K562 (cell line): ENCODE measurements at regions not wholly inside any gene's neighbourhood (a gene's known extent, or its start where the extent isn't known, plus 50 kb on each side); places are given as distances from the start of the nearest gene placed in this dataset.

ENCODE experiments used
- ATAC-seq: fragments of 200-7000 bp; cut with Tn5 transposase; 3 replicates; pipeline ENCODE4 v1.9.1; 2020; ENCODE audit warnings: moderate library complexity
- BruUV-seq: library from RNA; stranded (reverse); fragments of 400-500 nt; replicated peaks from 2 replicates; lab custom pipeline; 2021; lab: Mats Ljungman, UMichigan
- CTCF ChIA-PET: fragments of 300-600 bp; formaldehyde crosslinking; extraction: SDS; loops from one replicate; lab custom pipeline; 2021; ENCODE audit warnings: low intra/inter-chr PET ratio; lab: Yijun Ruan, JAX
- POLR2A ChIA-PET: fragments of 300-600, 350-650 bp; sonication (Branson Sonifier 250); formaldehyde crosslinking; extraction: SDS; loops from one replicate; lab custom pipeline; 2021; ENCODE audit warnings: antibody characterized with exemption, inconsistent platforms; lab: Yijun Ruan, JAX
- DNase-seq, 4 experiments: peaks; one replicate each; pipeline versions ENCODE4 v3.0.0 to v3.0.0-alpha.2; 2011 to 2018; ENCODE audit warnings: low spot score in 3 of 4, mixed read lengths in 3 of 4; ENCODE audit errors: extremely low read depth in 1 of 4
- FAIRE-seq: peaks from 2 replicates; lab custom pipeline; 2011; peaks lifted over from hg19 to GRCh38; lab: Jason Lieb, UNC
- H2AFZ ChIP-seq: 2 replicates; pipeline ENCODE4 v1.6.0; 2011; ENCODE audit warnings: low read depth, low read length, control low read depth, inconsistent platforms
- H3K27ac ChIP-seq: fragments of 200-600 bp; 3 replicates; pipeline ENCODE4 v1.8.0; 2011; ENCODE audit warnings: low read depth, mild to moderate bottlenecking, control low read depth, inconsistent platforms, low read length, moderate library complexity, mixed read lengths; ENCODE audit errors: extremely low read depth
- H3K27me3 ChIP-seq, 2 experiments: fragments of 300-600 bp in 1 of 2; 2 replicates in 1 of 2; 3 replicates in 1 of 2; pipeline versions ENCODE4 v1.6.0 to v1.8.0; 2011; ENCODE audit warnings: inconsistent platforms in 2 of 2, low read length in 2 of 2, mild to moderate bottlenecking in 1 of 2, mixed read lengths in 1 of 2, moderate library complexity in 1 of 2; ENCODE audit not compliant: control insufficient read depth in 2 of 2, insufficient read depth in 2 of 2
- H3K36me3 ChIP-seq: fragments of 300-600 bp; 3 replicates; pipeline ENCODE4 v1.8.0; 2011; ENCODE audit warnings: mild to moderate bottlenecking, low read length, inconsistent platforms; ENCODE audit not compliant: control insufficient read depth, insufficient read depth
- H3K4me1 ChIP-seq, 2 experiments: fragments of 200-600 bp in 1 of 2; replicated peaks in 1 of 2; 2 replicates in 1 of 2; 3 replicates in 1 of 2; pipeline versions ENCODE4 v1.5.1 to v1.8.0; 2011; ENCODE audit warnings: inconsistent platforms in 2 of 2, low read length in 2 of 2, mild to moderate bottlenecking in 1 of 2, mixed read lengths in 1 of 2, moderate library complexity in 1 of 2; ENCODE audit not compliant: control insufficient read depth in 2 of 2, insufficient read depth in 2 of 2
- H3K4me2 ChIP-seq: 2 replicates; pipeline ENCODE4 v1.6.1; 2011; ENCODE audit warnings: low read length, control low read depth, inconsistent platforms, mixed read lengths; ENCODE audit not compliant: insufficient read depth
- H3K4me3 ChIP-seq: fragments of 200-600 bp; sonication (generic), shearing (Covaris generic); 2 replicates; pipeline ENCODE4 v1.5.1; 2016; ENCODE audit warnings: control low read depth, inconsistent platforms
- H3K79me2 ChIP-seq: fragments of 200-600 bp; 3 replicates; pipeline ENCODE4 v1.8.0; 2011; ENCODE audit warnings: low read length, inconsistent platforms; ENCODE audit not compliant: control insufficient read depth, insufficient read depth
- H3K9ac ChIP-seq, 2 experiments: 2 replicates each; pipeline versions ENCODE4 v1.6.0 to v1.6.1; 2011; ENCODE audit warnings: low read depth in 2 of 2, low read length in 2 of 2, control low read depth in 1 of 2, inconsistent platforms in 1 of 2, mild to moderate bottlenecking in 1 of 2, mixed read lengths in 1 of 2; ENCODE audit not compliant: insufficient read depth in 1 of 2
- H3K9me1 ChIP-seq: one replicate; pipeline ENCODE4 v1.6.0; 2011; ENCODE audit warnings: inconsistent platforms, mild to moderate bottlenecking, low read length, moderate library complexity; ENCODE audit not compliant: control insufficient read depth, insufficient read depth
- H3K9me3 ChIP-seq: replicated peaks from 2 replicates; pipeline ENCODE4 v1.5.1; 2011; ENCODE audit warnings: low read depth, low read length, inconsistent platforms; ENCODE audit not compliant: control insufficient read depth, insufficient read depth
- H4K20me1 ChIP-seq: replicated peaks from 2 replicates; pipeline ENCODE4 v1.6.1; 2011; ENCODE audit warnings: low read length, inconsistent platforms, mixed read lengths; ENCODE audit not compliant: control insufficient read depth, insufficient read depth
- ARID1B ChIP-seq: fragments of 450-650 bp; IDR thresholded peaks from 2 replicates; pipeline ENCODE4 v1.6.1; 2016; ENCODE audit warnings: antibody characterized with exemption, mild to moderate bottlenecking, inconsistent platforms
- CBFA2T3 ChIP-seq: fragments of 450-650 bp; IDR thresholded peaks from 2 replicates; pipeline ENCODE4 v1.6.1; 2017
- CTCF ChIP-seq, 3 experiments: IDR thresholded peaks in 2 of 3; conservative IDR thresholded peaks in 1 of 3; 2 replicates each; pipeline ENCODE4 v1.5.1; 2011 to 2012; ENCODE audit warnings: low read length in 3 of 3, mild to moderate bottlenecking in 3 of 3, control low read depth in 2 of 3, improper control_type of control experiment in 1 of 3, inconsistent platforms in 1 of 3, low read depth in 1 of 3, mixed read lengths in 1 of 3, moderate library complexity in 1 of 3; ENCODE audit not compliant: insufficient read depth in 2 of 3
- GTF2E2 ChIP-seq: fragments of 200-800 bp; sonication (Bioruptor generic); IDR thresholded peaks from 2 replicates; pipeline ENCODE4 v1.6.1; 2016; ENCODE audit warnings: missing genetic modification characterization, missing compliant biosample characterization
- HDAC2 ChIP-seq: fragments of 450-650 bp; IDR thresholded peaks from 2 replicates; pipeline ENCODE4 v1.6.1; 2016; ENCODE audit warnings: mild to moderate bottlenecking
- HMBOX1 ChIP-seq: sonication (generic); IDR thresholded peaks from 2 replicates; pipeline ENCODE4 v1.6.1; 2016
- KDM5B ChIP-seq: fragments of 200-600 bp; sonication (generic); IDR thresholded peaks from 2 replicates; pipeline ENCODE4 v1.6.1; 2012; ENCODE audit warnings: low read depth, mild to moderate bottlenecking, moderate library complexity, low read length, control low read depth, inconsistent platforms; ENCODE audit not compliant: insufficient replicate concordance
- NR2C1 ChIP-seq, 2 experiments: fragments of 450-650 bp; IDR thresholded peaks; 2 replicates each; pipeline ENCODE4 v1.6.1; 2017; ENCODE audit warnings: mild to moderate bottlenecking in 2 of 2, antibody characterized with exemption in 1 of 2, inconsistent platforms in 1 of 2, missing compliant biosample characterization in 1 of 2, missing genetic modification characterization in 1 of 2
- NR2C2 ChIP-seq, 2 experiments: fragments of 200-800 bp in 1 of 2; sonication (Bioruptor generic) in 1 of 2; sonication (generic) in 1 of 2; formaldehyde crosslinking in 1 of 2; IDR thresholded peaks; 2 replicates each; pipeline versions ENCODE4 v1.6.1 to v1.8.0; 2016 to 2022; ENCODE audit warnings: mild to moderate bottlenecking in 1 of 2, missing compliant biosample characterization in 1 of 2, missing genetic modification characterization in 1 of 2, missing genetic modification reagents in 1 of 2
- SIN3A ChIP-seq, 2 experiments: fragments of 150-350 bp in 1 of 2; IDR thresholded peaks; 2 replicates each; pipeline ENCODE4 v1.6.1; 2011 to 2016; ENCODE audit warnings: borderline replicate concordance in 2 of 2, low read depth in 2 of 2, low read length in 2 of 2, mild to moderate bottlenecking in 2 of 2, moderate library complexity in 2 of 2; ENCODE audit not compliant: control insufficient read depth in 1 of 2
- SLC30A9 ChIP-seq: fragments of 250-450 bp; sonication (Bioruptor Pico); IDR thresholded peaks from 2 replicates; pipeline ENCODE4 v1.8.0; 2022; ENCODE audit warnings: mild to moderate bottlenecking, moderate library complexity
- SMAD4 ChIP-seq: fragments of 250-450 bp; sonication (Bioruptor Pico); conservative IDR thresholded peaks from 2 replicates; pipeline ENCODE4 v1.8.0; 2021; ENCODE audit warnings: inconsistent platforms, mild to moderate bottlenecking, moderate library complexity
- STAT5A ChIP-seq: IDR thresholded peaks from 2 replicates; pipeline ENCODE4 v1.6.1; 2012; ENCODE audit warnings: low read length, inconsistent platforms, borderline replicate concordance
- TCF3 ChIP-seq: sonication (generic); formaldehyde crosslinking; IDR thresholded peaks from 2 replicates; pipeline ENCODE4 v1.4.0; 2020; ENCODE audit warnings: mild to moderate bottlenecking, missing genetic modification reagents
- TEAD1 ChIP-seq, 2 experiments: fragments of 450-650 bp in 1 of 2; sonication (generic) in 1 of 2; formaldehyde crosslinking; IDR thresholded peaks; 2 replicates each; pipeline versions ENCODE4 v1.4.0 to v1.8.0; 2020 to 2022; ENCODE audit warnings: mild to moderate bottlenecking in 2 of 2, missing genetic modification reagents in 1 of 2
- TEAD4 ChIP-seq, 2 experiments: sonication (generic) in 1 of 2; formaldehyde crosslinking in 1 of 2; IDR thresholded peaks; 2 replicates each; pipeline versions ENCODE4 v1.6.1 to v1.8.0; 2012 to 2022; ENCODE audit warnings: borderline replicate concordance in 1 of 2, inconsistent platforms in 1 of 2, low read length in 1 of 2, mild to moderate bottlenecking in 1 of 2, missing genetic modification reagents in 1 of 2
- ZKSCAN1 ChIP-seq: fragments of 150-350 bp; IDR thresholded peaks from 2 replicates; pipeline ENCODE4 v1.6.1; 2016; ENCODE audit warnings: low read depth, low read length
- WGBS: fragments of 100-300 bp; shearing (Covaris generic); methylation state at CpG from one replicate; pipeline ENCODE4 v1.1.6; 2016; ENCODE audit warnings: low coverage, mixed read lengths; ENCODE audit not compliant: insufficient coverage; ENCODE audit errors: missing lambda C conversion rate; 5-methylcytosine and 5-hydroxymethylcytosine counted together
- in situ Hi-C: fragments of 300-500 bp; cut with MboI; formaldehyde crosslinking; loops from 4 replicates; pipeline ENCODE4 v1.15.0; 2018; ENCODE audit warnings: inconsistent platforms, mixed read lengths
- intact Hi-C: fragments of 100-400 bp; cut with micrococcal nuclease; formaldehyde crosslinking; loops from 2 replicates; pipeline ENCODE4 v1.14.2; 2022

- Histone ChIP-seq H3K9ac (no peak overlapping the region), H4K20me1 (no peaks in the 10 kb centered on the region), H3K36me3 (no peaks in the 10 kb centered on the region), H3K4me2 (no peak overlapping the region), H3K9me3 (no peaks in the 10 kb centered on the region), H3K27me3 (no peaks in the 10 kb centered on the region), H3K4me3 (no peak overlapping the region), H2AFZ (no peak overlapping the region), H3K4me1 (peaks cover 0 to 21% of the 10 kb centered on the region in 2 experiments; a peak in 4 of 5 replicates), H3K27ac (no peak overlapping the region), H3K79me2 (no peaks in the 10 kb centered on the region), H3K9me1 (no peaks in the 10 kb centered on the region)
- in situ Hi-C loops (no loop called here), intact Hi-C loops (no loop called here)
- CTCF ChIA-PET, result no interaction called here
- ATAC-seq, result peak; percentile 61
- WGBS, result 13% methylated on average over 8 of the region's 8 CpGs
- no TSS peak for BruUV-seq
- peak in 1 of 4 experiments; percentile 16 for DNase-seq
- POLR2A ChIA-PET, result interaction anchor here (1.1 kb wide), 1 partner anchor 16 kb away, joined by 3 read pairs; no protein-coding TSS in a partner anchor
- no peak for FAIRE-seq
- peak; percentile 40; the same call in 1 of the 2 replicates for TF ChIP-seq SMAD4 (CRISPR knock-in tag)
- no peak for TF ChIP-seq SIN3A (IDR thresholded peaks at IDR 0.05; ENCODE audit: borderline replicate concordance in 2 of 2, control insufficient read depth in 1 of 2, low read depth in 2 of 2, low read length in 2 of 2)
- TF ChIP-seq NR2C2 (CRISPR knock-in tag; IDR thresholded peaks at IDR 0.05), result no peak
- TF ChIP-seq NR2C2 (tag; IDR thresholded peaks at IDR 0.05), result 0 out of 2 replicates have a peak, but pooled peaks have one; percentile 33
- TF ChIP-seq ZKSCAN1, result no peak
- peak; percentile 59 for TF ChIP-seq CBFA2T3
- TF ChIP-seq HDAC2, result 0 out of 2 replicates have a peak, but pooled peaks have one; percentile 29
- TF ChIP-seq TEAD4 (IDR thresholded peaks at IDR 0.05; ENCODE audit: low read length), result peak; percentile 36; the same call in 1 of the 2 replicates
- TF ChIP-seq TEAD4 (CRISPR knock-in tag; IDR thresholded peaks at IDR 0.05; ENCODE audit: borderline replicate concordance), result no peak
- peak; percentile 51; the same call in 1 of the 2 replicates for TF ChIP-seq HMBOX1
- TF ChIP-seq NR2C1 (IDR thresholded peaks at IDR 0.05), result peak; percentile 26; the same call in 1 of the 2 replicates
- peak; percentile 62 for TF ChIP-seq NR2C1 (tag; IDR thresholded peaks at IDR 0.05)
- peak; percentile 27; the same call in 1 of the 2 replicates for TF ChIP-seq TCF3 (CRISPR knock-in tag)
- no peak for TF ChIP-seq CTCF (IDR thresholded peaks at IDR 0.05 in 2 of 3, conservative IDR thresholded peaks at IDR 0.05 in 1 of 3; ENCODE audit: insufficient read depth in 2 of 3, low read depth in 1 of 3, low read length in 3 of 3)
- TF ChIP-seq GTF2E2, result 0 out of 2 replicates have a peak, but pooled peaks have one; percentile 41
- peak in 1 of 2 experiments; percentile 46; a peak in 1 of 4 replicates for TF ChIP-seq TEAD1 (CRISPR knock-in tag; IDR thresholded peaks at IDR 0.05)
- no peak for TF ChIP-seq SLC30A9
- 0 out of 2 replicates have a peak, but pooled peaks have one; percentile 22 for TF ChIP-seq STAT5A
- peak; percentile 47 for TF ChIP-seq ARID1B
- TF ChIP-seq KDM5B, result no peak
Observed at GRCh38 chr12:126952096-126953007, 1314.6 kb upstream of the TMEM132C start.
